Left renal pelvis (tissue), 4 donors: ENCODE measurements at regions not wholly inside any gene's neighbourhood (a gene's known extent, or its start where the extent isn't known, plus 50 kb on each side); places are given as distances from the start of the nearest gene placed in this dataset.

Experiments
- DNase-seq, 4 donors: peaks; one replicate each; pipeline ENCODE4 v3.0.0-alpha.2; 2013; ENCODE audit warnings: low read depth in 4 of 4, low spot score in 3 of 4

DNA sequence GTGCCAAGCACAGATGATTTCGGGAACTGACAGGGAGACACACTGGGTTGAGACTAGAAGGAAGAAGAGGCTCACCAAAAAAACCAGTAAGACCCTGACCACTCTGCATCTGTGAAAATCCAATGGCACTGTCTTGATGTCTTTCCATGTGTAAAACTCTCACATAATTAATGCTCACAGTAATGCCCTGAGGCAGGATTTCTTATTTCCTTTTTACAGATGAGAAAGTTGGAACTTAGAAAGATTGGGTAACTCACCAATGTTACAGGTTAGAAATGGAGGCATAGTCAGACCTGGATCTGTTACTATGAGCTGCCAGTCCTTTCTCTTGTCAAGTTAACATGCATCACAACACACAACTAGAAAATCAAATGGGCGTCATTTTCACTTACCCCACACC, 151.0 kb upstream of the MCHR2 start:
- DNase-seq, result no peak

GRCh38 chr6:100138346-100139022, 144.5 kb upstream of the MCHR2 start:
- no peak for DNase-seq

DNA sequence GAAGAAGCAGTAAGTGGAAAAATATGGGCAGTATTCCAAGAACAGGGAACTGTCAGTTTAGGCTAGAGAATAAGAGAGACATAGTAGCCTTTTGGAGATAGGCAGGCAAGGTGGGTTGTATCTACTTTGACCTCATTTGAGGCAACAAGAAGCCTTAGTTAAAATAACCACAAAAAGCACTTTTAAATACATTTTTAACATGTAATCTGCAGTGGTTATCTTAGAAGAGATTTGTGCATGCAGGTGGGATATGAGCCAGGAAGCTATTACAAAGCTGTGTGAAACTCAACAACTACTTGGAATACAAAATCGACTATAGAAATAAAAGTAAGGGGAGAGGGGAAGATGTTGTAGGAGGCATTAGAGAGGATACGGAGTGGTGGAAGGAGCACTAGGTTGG, 143.7 kb upstream of the MCHR2 start:
- DNase-seq, result no peak

- DNase-seq, result no peak
Observed at GRCh38 chr6:100136590-100136989, 142.6 kb upstream of the MCHR2 start.

DNA sequence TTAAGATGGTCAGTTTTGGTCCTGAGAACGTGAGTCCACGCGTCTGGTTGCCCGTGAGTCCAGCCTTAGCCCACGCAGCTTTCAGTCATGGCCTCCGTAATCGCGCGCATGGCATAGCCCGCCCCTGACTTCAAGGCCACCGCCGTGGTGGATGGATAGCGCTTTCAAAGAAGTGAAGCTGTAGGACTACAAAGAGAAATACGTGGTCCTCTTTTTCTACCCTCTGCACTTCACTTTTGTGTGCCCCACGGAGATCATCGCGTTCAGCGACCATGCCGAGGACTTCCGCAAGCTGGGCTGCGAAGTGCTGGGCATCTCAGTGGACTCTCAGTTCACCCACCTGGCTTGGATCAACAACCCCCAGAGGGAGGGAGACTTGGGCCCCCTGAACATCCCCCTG, 142.0 kb upstream of the MCHR2 start:
- no peak for DNase-seq

DNA sequence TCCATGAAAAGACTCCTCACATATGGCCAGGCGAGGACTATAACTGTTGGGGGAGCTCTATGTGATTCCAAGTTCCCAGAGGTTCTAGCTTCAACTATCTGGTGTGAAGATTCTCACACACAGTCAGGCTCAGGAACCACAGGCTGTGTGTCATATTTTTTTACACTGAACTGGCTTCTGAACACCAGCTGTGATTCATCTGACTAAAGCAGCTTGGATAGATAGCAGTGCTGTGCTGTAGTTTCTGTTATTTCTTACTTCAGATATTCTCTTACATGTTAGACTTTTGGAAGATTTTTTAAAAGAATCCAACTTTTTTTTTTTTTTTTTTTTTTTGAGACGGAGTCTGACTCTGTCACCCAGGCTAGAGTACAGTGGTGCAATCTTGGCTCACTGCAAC, 140.7 kb upstream of the MCHR2 start:
- DNase-seq, result no peak

- DNase-seq, result no peak
Observed at GRCh38 chr6:100134297-100134696, 140.3 kb upstream of the MCHR2 start.

DNA sequence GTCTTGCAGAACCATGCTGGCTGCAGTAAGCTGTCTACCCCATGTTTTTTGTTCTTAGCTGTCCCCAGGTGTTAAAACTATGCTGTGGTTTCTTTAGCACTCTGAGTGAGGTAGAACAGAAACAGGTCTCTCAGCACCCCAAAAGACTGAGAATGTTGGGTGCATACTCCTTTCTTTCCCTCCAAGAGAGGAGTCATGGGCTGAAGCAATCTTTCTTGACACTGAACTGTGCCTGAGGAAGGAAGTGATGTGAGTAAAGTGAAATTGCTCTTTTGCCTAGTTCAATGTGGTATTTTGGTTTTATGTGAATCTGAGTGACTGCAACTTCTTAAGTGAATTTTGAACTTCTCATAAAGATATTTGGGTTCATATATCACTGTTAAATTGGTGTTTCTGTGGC, 138.0 kb upstream of the MCHR2 start:
- no peak for DNase-seq

GRCh38 chr6:100130630-100131029, 136.6 kb upstream of the MCHR2 start:
- DNase-seq, result no peak

DNA sequence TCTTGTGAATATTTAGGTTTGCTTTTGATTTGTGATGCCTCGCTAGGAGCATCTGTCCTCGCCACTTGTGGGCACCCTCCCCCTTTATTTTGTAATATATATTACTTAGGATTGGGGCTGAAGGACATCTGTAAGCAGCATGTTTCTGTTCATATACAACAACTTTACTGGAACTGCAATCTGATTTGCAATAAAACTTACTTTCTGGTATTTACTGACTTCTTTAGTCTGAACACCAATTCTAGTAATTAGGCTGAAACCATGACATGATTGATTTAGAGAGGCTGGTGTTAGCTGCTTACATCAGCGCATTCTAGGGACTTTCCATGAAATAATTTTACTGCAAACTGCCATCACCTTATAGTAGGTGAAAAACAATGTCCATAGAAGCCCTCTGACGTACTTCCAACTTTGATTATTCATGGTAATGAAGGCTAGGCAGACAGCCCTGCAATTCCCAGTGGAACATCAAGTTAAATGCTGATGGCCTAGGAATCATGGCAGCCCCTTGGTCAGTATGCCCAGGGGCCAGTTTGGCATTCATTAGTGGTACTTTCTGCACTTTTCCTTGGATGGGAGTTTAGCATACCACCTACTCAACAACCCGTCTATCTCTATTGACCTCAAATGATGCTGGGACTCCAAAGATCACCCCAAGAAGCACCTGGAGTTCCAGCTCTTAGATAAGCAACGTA, 132.9 kb upstream of the MCHR2 start:
- DNase-seq, result no peak

DNA sequence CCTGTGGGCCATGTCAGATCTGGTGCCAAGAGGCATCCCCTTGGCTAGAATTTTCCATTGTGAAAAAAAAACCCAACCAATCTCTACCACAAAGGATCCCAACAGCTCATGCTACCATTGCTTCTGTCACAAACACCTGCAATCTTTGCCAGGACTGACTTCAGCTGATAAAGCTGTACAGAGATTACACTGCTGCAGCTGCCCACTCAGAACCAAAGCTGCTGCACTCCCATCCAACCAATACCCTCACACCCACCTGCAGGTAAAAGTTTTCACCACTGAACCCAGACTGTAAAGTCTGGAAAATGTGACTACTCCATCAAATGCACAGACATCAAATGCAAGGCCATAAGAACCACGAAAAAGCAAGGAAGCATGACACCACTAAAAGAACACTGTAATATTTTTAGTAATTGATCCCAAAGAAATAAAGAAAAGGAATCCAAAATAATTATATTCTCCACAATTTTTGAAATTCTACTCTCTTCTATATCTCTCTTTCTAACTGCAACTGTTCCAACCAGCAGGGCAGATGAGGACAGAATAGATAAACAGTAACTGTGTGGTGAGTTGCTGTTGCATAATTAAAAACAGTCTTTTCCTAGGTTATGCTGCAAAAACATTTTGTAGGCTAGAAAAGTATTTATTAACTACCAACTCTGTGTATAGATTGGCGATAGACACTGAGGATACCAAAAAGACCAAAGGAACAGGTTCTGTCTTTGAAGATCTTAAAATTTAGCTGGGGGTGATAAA, 128.0 kb upstream of the MCHR2 start:
- no peak for DNase-seq

DNA sequence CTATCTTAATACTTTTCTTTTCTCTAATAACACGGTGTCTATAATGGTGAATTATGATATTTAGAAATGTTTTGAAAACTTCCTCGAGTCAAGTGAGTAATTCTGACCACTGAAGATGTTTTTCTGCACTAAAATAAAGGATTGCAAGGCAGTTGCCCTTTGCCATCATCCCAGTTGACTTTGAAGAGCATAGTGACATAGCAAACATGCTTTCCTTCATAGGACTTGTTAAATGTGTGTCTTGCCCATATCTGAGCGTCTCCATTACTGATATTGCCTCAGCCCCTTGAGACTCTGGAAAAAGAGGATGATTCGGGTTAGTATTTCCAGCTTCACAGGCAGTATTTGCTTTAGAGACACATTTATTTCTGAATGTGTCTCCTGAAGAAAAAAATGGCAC, 125.2 kb upstream of the MCHR2 start:
- no peak for DNase-seq

DNA sequence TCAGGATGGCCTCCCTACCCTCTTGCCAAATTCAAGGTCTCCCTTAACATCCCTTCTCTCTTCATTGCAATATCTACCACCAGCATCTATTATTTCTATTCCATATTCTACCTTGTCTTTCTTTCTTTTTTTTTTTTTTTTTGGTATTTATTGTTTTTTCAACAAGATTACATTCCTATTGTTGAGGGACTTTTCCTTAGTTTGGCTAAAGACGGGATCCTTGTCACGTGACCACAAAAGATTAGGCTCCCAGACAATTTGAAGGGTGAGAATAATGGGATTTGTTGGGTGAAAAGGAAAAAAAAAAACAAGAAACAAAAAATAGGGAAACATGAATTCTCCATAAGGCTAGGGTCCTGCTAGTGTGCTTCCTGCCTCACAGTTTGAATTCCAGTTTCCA, 124.3 kb upstream of the MCHR2 start:
- no peak for DNase-seq

- DNase-seq, result no peak
Observed at GRCh38 chr6:100117680-100118079, 123.7 kb upstream of the MCHR2 start.

- peak in 3 of 4 donors; percentile 33 to 59 (median 45) for DNase-seq
Observed at GRCh38 chr6:100116411-100117194, 122.6 kb upstream of the MCHR2 start.

GRCh38 chr6:100115407-100116101, 121.5 kb upstream of the MCHR2 start:
- DNase-seq, result no peak

- DNase-seq, result no peak
Observed at GRCh38 chr6:100112855-100113508, 119.0 kb upstream of the MCHR2 start.

GRCh38 chr6:100105919-100106529, 112.0 kb upstream of the MCHR2 start:
- DNase-seq, result no peak

- no peak for DNase-seq
Observed at GRCh38 chr6:100105138-100105537, 111.1 kb upstream of the MCHR2 start.

DNA sequence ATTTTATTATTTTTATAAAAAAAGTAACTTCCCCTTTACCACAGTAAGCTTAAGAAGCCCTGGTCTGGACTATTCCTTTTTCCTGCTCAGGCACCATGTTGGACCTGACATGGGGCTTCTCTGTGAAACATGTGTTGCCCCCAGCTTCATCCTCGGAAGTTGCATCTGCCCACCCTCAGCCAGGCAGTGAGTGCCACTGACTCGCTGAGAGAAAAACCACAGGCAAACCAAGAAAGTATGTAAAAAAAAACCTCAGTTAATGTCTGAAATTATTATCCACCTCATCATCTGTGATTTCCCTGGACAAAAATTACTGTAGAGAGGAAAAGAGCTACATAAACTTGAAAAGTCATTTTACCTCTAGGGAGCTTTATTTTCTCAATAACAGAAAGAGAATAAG, 109.9 kb upstream of the MCHR2 start:
- DNase-seq, result no peak
